ENCODE measurements at regions not wholly inside any gene's neighbourhood (a gene's known extent, or its start where the extent isn't known, plus 50 kb on each side); places are given as distances from the start of the nearest gene placed in this dataset.

DNA sequence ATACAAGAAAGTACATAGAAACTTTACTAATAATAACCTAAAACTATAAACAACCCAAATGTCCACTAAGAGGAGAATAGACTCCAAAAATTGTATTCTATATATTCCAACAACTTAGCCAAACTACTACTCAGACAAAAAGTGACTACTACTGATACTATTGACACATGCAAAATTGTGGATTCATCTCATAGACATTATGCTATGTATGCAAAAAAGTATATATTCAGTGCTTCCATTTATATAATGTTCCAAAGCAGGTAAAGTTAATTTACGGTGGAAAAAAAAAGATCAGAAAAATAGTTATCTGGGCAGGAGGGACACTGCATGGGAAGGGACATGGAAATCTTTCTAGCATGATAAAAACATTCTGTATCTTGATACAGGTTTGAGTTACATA lies 62.0 kb upstream of the SRD5A2 start:
- TF ChIP-seq, protein P1, sequence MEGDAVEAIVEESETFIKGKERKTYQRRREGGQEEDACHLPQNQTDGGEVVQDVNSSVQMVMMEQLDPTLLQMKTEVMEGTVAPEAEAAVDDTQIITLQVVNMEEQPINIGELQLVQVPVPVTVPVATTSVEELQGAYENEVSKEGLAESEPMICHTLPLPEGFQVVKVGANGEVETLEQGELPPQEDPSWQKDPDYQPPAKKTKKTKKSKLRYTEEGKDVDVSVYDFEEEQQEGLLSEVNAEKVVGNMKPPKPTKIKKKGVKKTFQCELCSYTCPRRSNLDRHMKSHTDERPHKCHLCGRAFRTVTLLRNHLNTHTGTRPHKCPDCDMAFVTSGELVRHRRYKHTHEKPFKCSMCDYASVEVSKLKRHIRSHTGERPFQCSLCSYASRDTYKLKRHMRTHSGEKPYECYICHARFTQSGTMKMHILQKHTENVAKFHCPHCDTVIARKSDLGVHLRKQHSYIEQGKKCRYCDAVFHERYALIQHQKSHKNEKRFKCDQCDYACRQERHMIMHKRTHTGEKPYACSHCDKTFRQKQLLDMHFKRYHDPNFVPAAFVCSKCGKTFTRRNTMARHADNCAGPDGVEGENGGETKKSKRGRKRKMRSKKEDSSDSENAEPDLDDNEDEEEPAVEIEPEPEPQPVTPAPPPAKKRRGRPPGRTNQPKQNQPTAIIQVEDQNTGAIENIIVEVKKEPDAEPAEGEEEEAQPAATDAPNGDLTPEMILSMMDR (IDR thresholded peaks at IDR 0.05 in 4 of 5, conservative IDR thresholded peaks at IDR 0.05 in 1 of 5) = no peak
- TF ChIP-seq POLR2A (IDR thresholded peaks at IDR 0.05) = no peak
